A549 (cell line): ENCODE measurements at regions not wholly inside any gene's neighbourhood (a gene's known extent, or its start where the extent isn't known, plus 50 kb on each side); places are given as distances from the start of the nearest gene placed in this dataset.

ENCODE experiments used
- ATAC-seq, 2 experiments: fragments of 200-7000 bp in 1 of 2; fragments of >200 bp in 1 of 2; cut with Nextera tagmentation in 1 of 2; cut with Tn5 transposase in 1 of 2; 3 replicates each; pipeline versions ENCODE4 v1.8.0 to v1.9.1; 2018 to 2020; ENCODE audit warnings: mild to moderate bottlenecking in 1 of 2, moderate library complexity in 1 of 2
- CTCF ChIA-PET: fragments of 300-600 bp; sonication (Branson Sonifier 250); formaldehyde crosslinking; extraction: SDS; loops from one replicate; lab custom pipeline; 2021; ENCODE audit warnings: antibody characterized with exemption, inconsistent platforms; lab: Yijun Ruan, JAX
- POLR2A ChIA-PET: fragments of 350-600 bp; formaldehyde crosslinking; extraction: SDS; loops from one replicate; lab custom pipeline; 2021; ENCODE audit warnings: antibody characterized with exemption, inconsistent platforms; lab: Yijun Ruan, JAX
- DNase-seq, 2 experiments: peaks; one replicate each; pipeline versions ENCODE4 v3.0.0 to v3.0.0-alpha.2; 2011 to 2016; ENCODE audit warnings: low read depth in 1 of 2, low spot score in 1 of 2
- FAIRE-seq: peaks from 2 replicates; lab custom pipeline; 2011; peaks lifted over from hg19 to GRCh38; lab: Jason Lieb, UNC
- H3K27ac ChIP-seq, 2 experiments: fragments of >200 bp; sonication (Bioruptor Twin); formaldehyde crosslinking; 3 replicates each; pipeline ENCODE4 v1.5.1; 2016 to 2017
- H3K4me1 ChIP-seq: fragments of >200 bp; sonication (Bioruptor Twin); formaldehyde crosslinking; 3 replicates; pipeline ENCODE4 v1.6.1; 2016
- H3K4me2 ChIP-seq: fragments of >200 bp; sonication (Bioruptor Twin); formaldehyde crosslinking; 3 replicates; pipeline ENCODE4 v1.6.1; 2016
- H3K4me3 ChIP-seq: fragments of >200 bp; sonication (Bioruptor Twin); formaldehyde crosslinking; 3 replicates; pipeline ENCODE4 v1.5.1; 2016
- H3K9me3 ChIP-seq: fragments of >200 bp; sonication (Bioruptor Twin); formaldehyde crosslinking; 3 replicates; pipeline ENCODE4 v1.6.1; 2016
- BCL3 ChIP-seq: fragments of >200 bp; sonication (Bioruptor Twin); formaldehyde crosslinking; IDR thresholded peaks from 3 replicates; pipeline ENCODE4 v1.6.1; 2016
- BHLHE40 ChIP-seq: IDR thresholded peaks from 2 replicates; pipeline ENCODE4 v1.6.1; 2012; ENCODE audit warnings: low read depth, low read length, inconsistent platforms
- CBX8 ChIP-seq: fragments of 200-600 bp; sonication (generic); IDR thresholded peaks from 2 replicates; pipeline ENCODE4 v1.6.1; 2016
- CHD2 ChIP-seq: fragments of 150-350 bp; IDR thresholded peaks from 2 replicates; pipeline ENCODE4 v1.6.1; 2014; ENCODE audit warnings: low read length; ENCODE audit not compliant: partially characterized antibody
- CHD4 ChIP-seq: fragments of 200-600 bp; sonication (generic); IDR thresholded peaks from 2 replicates; pipeline ENCODE4 v1.6.1; 2016; ENCODE audit warnings: antibody characterized with exemption, mild to moderate bottlenecking, borderline replicate concordance
- EP300 ChIP-seq, 2 experiments: fragments of >200 bp; sonication (Bioruptor Twin); formaldehyde crosslinking; IDR thresholded peaks; 2 replicates in 1 of 2; 3 replicates in 1 of 2; pipeline ENCODE4 v1.6.1; 2016 to 2017
- ESRRA ChIP-seq: fragments of 150-350 bp; IDR thresholded peaks from 2 replicates; pipeline ENCODE4 v1.6.1; 2014; ENCODE audit warnings: mild to moderate bottlenecking, low read length, borderline replicate concordance
- FOSL2 ChIP-seq, 2 experiments: fragments of 450-650 bp in 1 of 2; fragments of >200 bp in 1 of 2; sonication (Bioruptor Twin) in 1 of 2; formaldehyde crosslinking; IDR thresholded peaks; 2 replicates each; pipeline versions ENCODE4 v1.5.0 to v1.6.1; 2016 to 2020; ENCODE audit warnings: mild to moderate bottlenecking in 1 of 2, moderate library complexity in 1 of 2
- FOXS1 ChIP-seq: fragments of 250-450 bp; sonication (Bioruptor Pico); IDR thresholded peaks from 2 replicates; pipeline ENCODE4 v1.5.0; 2020; ENCODE audit warnings: mild to moderate bottlenecking, moderate library complexity
- GATA3 ChIP-seq: IDR thresholded peaks from 2 replicates; pipeline ENCODE4 v1.6.1; 2012; ENCODE audit warnings: borderline replicate concordance
- HOXB5 ChIP-seq: fragments of 250-450 bp; sonication (Bioruptor Pico); IDR thresholded peaks from 2 replicates; pipeline ENCODE4 v1.5.0; 2020; ENCODE audit warnings: mild to moderate bottlenecking, moderate library complexity
- JUN ChIP-seq, 2 experiments: fragments of >200 bp; sonication (Bioruptor Twin); formaldehyde crosslinking; IDR thresholded peaks; 2 replicates in 1 of 2; 3 replicates in 1 of 2; pipeline ENCODE4 v1.6.1; 2016 to 2017
- KDM1A ChIP-seq: fragments of 200-600 bp; sonication (generic); IDR thresholded peaks from 2 replicates; pipeline ENCODE4 v1.6.1; 2016; ENCODE audit warnings: low read depth, mild to moderate bottlenecking
- KDM5A ChIP-seq: fragments of 200-600 bp; sonication (generic); IDR thresholded peaks from 2 replicates; pipeline ENCODE4 v1.6.1; 2016; ENCODE audit warnings: antibody characterized with exemption, mild to moderate bottlenecking
- MAFK ChIP-seq: fragments of 450-650 bp; IDR thresholded peaks from 2 replicates; pipeline ENCODE4 v1.6.1; 2014; ENCODE audit not compliant: partially characterized antibody
- MAX ChIP-seq: IDR thresholded peaks from 2 replicates; pipeline ENCODE4 v1.6.1; 2012
- MAZ ChIP-seq: fragments of 150-350 bp; IDR thresholded peaks from 2 replicates; pipeline ENCODE4 v1.6.1; 2014; ENCODE audit warnings: antibody characterized with exemption, low read depth, low read length, borderline replicate concordance
- PBX3 ChIP-seq: IDR thresholded peaks from 2 replicates; pipeline ENCODE4 v1.6.1; 2012
- PHF8 ChIP-seq: fragments of 200-600 bp; sonication (generic); IDR thresholded peaks from 2 replicates; pipeline ENCODE4 v1.6.1; 2016; ENCODE audit warnings: low read depth, mild to moderate bottlenecking, antibody characterized with exemption, moderate library complexity, borderline replicate concordance
- REST ChIP-seq: fragments of 200-600 bp; sonication (generic); IDR thresholded peaks from 2 replicates; pipeline ENCODE4 v1.6.1; 2016; ENCODE audit warnings: antibody characterized with exemption, mild to moderate bottlenecking, moderate library complexity
- SMC3 ChIP-seq: fragments of >200 bp; sonication (Bioruptor Twin); formaldehyde crosslinking; IDR thresholded peaks from 3 replicates; pipeline ENCODE4 v1.6.1; 2018; ENCODE audit warnings: inconsistent platforms
- TP53 ChIP-seq: fragments of 250-450 bp; sonication (Bioruptor Pico); IDR thresholded peaks from 2 replicates; pipeline ENCODE4 v1.5.0; 2021; ENCODE audit warnings: mild to moderate bottlenecking, moderate library complexity
- ZC3H11A ChIP-seq: fragments of 450-650 bp; IDR thresholded peaks from 2 replicates; pipeline ENCODE4 v1.6.1; 2014; ENCODE audit warnings: antibody characterized with exemption, mild to moderate bottlenecking
- ZNF302 ChIP-seq: fragments of 250-450 bp; sonication (Bioruptor Pico); IDR thresholded peaks from 2 replicates; pipeline ENCODE4 v1.9.0; 2021; ENCODE audit warnings: inconsistent platforms, mild to moderate bottlenecking, moderate library complexity
- WGBS: methylation state at CpG from one replicate; pipeline ENCODE4 v1.1.6; 2017; ENCODE audit errors: missing lambda C conversion rate; 5-methylcytosine and 5-hydroxymethylcytosine counted together

GRCh38 chr9:95822583-95823431 lies 52.7 kb upstream of the ERCC6L2 start:
- peaks cover 18% of the 10 kb centered on the region for H3K4me1 ChIP-seq
- peak overlapping the region; percentile 21 to 58; a peak in 4 of 6 replicates for H3K27ac ChIP-seq
- H3K4me3 ChIP-seq = no peak overlapping the region
- WGBS = 59% methylated on average over 11 of the region's 11 CpGs
- DNase-seq (peak in 1 of 2 experiments; percentile 41), ATAC-seq (peak; percentile 34 to 65; a peak in 3 of 6 replicates)
- CTCF ChIA-PET = interaction anchor here (1.0 to 1.3 kb wide), 3 partner anchors 10 to 32 kb away, joined by 3 to 4 read pairs (median 3); no protein-coding TSS in a partner anchor
- TF ChIP-seq FOSL2 (IDR thresholded peaks at IDR 0.05) (no peak), FOSL2 (CRISPR knock-in tag; IDR thresholded peaks at IDR 0.05) (0 out of 2 replicates have a peak, but pooled peaks have one; percentile 4), PBX3 (no peak), MAX (peak; percentile 52; the same call in 1 of the 2 replicates), GATA3 (peak; percentile 7; the same call in 1 of the 2 replicates), ZC3H11A (peak; percentile 3; the same call in 1 of the 2 replicates)
- TF ChIP-seq, all 56 proteins: peak for 4
- H3K4me2 ChIP-seq = peak overlapping the region; percentile 39
- H3K9me3 ChIP-seq = no peaks in the 10 kb centered on the region
- FAIRE-seq = no peak
- POLR2A ChIA-PET = interaction anchor here (0.6 to 1.4 kb wide), 2 partner anchors 53 to 101 kb away, joined by 3 to 8 read pairs; partner anchors contain the start of gene ERCC6L2

- DNase-seq (no peak), ATAC-seq (no peak), FAIRE-seq (no peak)
- ChIA-PET POLR2A (interaction anchor here (1.4 kb wide), 1 partner anchor 53 kb away, joined by 8 read pairs; the partner anchor contains the start of gene ERCC6L2), CTCF (interaction anchor here (1.3 kb wide), 1 partner anchor 11 kb away, joined by 4 read pairs; no protein-coding TSS in a partner anchor)
- Histone ChIP-seq H3K4me3 (no peak overlapping the region), H3K4me2 (peak overlapping the region; percentile 39; the same call in 2 of the 3 replicates), H3K9me3 (no peaks in the 10 kb centered on the region), H3K27ac (peak overlapping the region; percentile 15 to 21; a peak in 1 of 6 replicates), H3K4me1 (peaks cover 21% of the 10 kb centered on the region)
- no peak for TF ChIP-seq PHF8
- TF ChIP-seq EP300 (IDR thresholded peaks at IDR 0.05) = no peak
- no peak for TF ChIP-seq MAZ
- TF ChIP-seq ZNF302 (CRISPR knock-in tag) = no peak
- TF ChIP-seq REST = no peak
- no peak for TF ChIP-seq CHD2
- TF ChIP-seq HOXB5 (CRISPR knock-in tag) = no peak
- TF ChIP-seq KDM5A = no peak
- no peak for TF ChIP-seq JUN (IDR thresholded peaks at IDR 0.05)
- no peak for TF ChIP-seq CHD4
- TF ChIP-seq KDM1A = no peak
- TF ChIP-seq BCL3 = no peak
- TF ChIP-seq TP53 (CRISPR knock-in tag) = no peak
- TF ChIP-seq FOXS1 (CRISPR knock-in tag) = no peak
- TF ChIP-seq CBX8 = no peak
- TF ChIP-seq SMC3 = no peak
- no peak for TF ChIP-seq MAFK
- TF ChIP-seq ESRRA = no peak
- TF ChIP-seq BHLHE40 = no peak
- WGBS = 83% methylated on average over 3 of the region's 3 CpGs
These were observed 53.5 kb upstream of the ERCC6L2 start for GRCh38 chr9:95822015-95822414.
